Right forelimb (tissue), 1 donor: ENCODE measurements at regions not wholly inside any gene's neighbourhood (a gene's known extent, or its start where the extent isn't known, plus 50 kb on each side); places are given as distances from the start of the nearest gene placed in this dataset.

Experiments used
- DNase-seq: peaks from one replicate; pipeline ENCODE4 v3.0.0-alpha.2; 2018

GRCh38 chr1:208420696-208421095 is 176.5 kb upstream of the PLXNA2 start:
- no peak for DNase-seq

GRCh38 chr1:208421486-208421885 is 177.3 kb upstream of the PLXNA2 start:
- no peak for DNase-seq

- DNase-seq, result no peak
These were observed 179.3 kb upstream of the PLXNA2 start for GRCh38 chr1:208423526-208423925.

- no peak for DNase-seq
These were observed 180.9 kb upstream of the PLXNA2 start for GRCh38 chr1:208425096-208425495.

GRCh38 chr1:208430220-208430619 is 186.0 kb upstream of the PLXNA2 start:
- DNase-seq, result no peak

GRCh38 chr1:208431721-208432120 is 187.5 kb upstream of the PLXNA2 start:
- no peak for DNase-seq

GRCh38 chr1:208432346-208432745 is 188.2 kb upstream of the PLXNA2 start:
- no peak for DNase-seq

GRCh38 chr1:208433086-208433485 is 188.9 kb upstream of the PLXNA2 start:
- DNase-seq, result no peak

- DNase-seq, result no peak
These were observed 189.8 kb upstream of the PLXNA2 start for GRCh38 chr1:208433971-208434370.

GRCh38 chr1:208437401-208437800 is 193.2 kb upstream of the PLXNA2 start:
- no peak for DNase-seq

GRCh38 chr1:208438112-208438699 is 194.0 kb upstream of the PLXNA2 start:
- no peak for DNase-seq

- no peak for DNase-seq
These were observed 201.6 kb upstream of the PLXNA2 start for GRCh38 chr1:208445758-208446203.

GRCh38 chr1:208446271-208446691 is 202.1 kb upstream of the PLXNA2 start:
- no peak for DNase-seq

GRCh38 chr1:208448425-208448824 is 204.2 kb upstream of the PLXNA2 start:
- no peak for DNase-seq

GRCh38 chr1:208449951-208450350 is 205.8 kb upstream of the PLXNA2 start:
- no peak for DNase-seq

GRCh38 chr1:208450958-208451357 is 206.8 kb upstream of the PLXNA2 start:
- no peak for DNase-seq

GRCh38 chr1:208455821-208456220 is 211.6 kb upstream of the PLXNA2 start:
- no peak for DNase-seq

GRCh38 chr1:208456487-208456886 is 212.3 kb upstream of the PLXNA2 start:
- DNase-seq, result no peak

GRCh38 chr1:208460823-208461222 is 216.6 kb upstream of the PLXNA2 start:
- no peak for DNase-seq

- DNase-seq, result no peak
These were observed 217.5 kb upstream of the PLXNA2 start for GRCh38 chr1:208461680-208462079.

GRCh38 chr1:208462761-208463160 is 218.6 kb upstream of the PLXNA2 start:
- no peak for DNase-seq

GRCh38 chr1:208465266-208465665 is 221.1 kb upstream of the PLXNA2 start:
- no peak for DNase-seq

- no peak for DNase-seq
These were observed 221.8 kb upstream of the PLXNA2 start for GRCh38 chr1:208465786-208466590.

GRCh38 chr1:208467151-208467780 is 223.1 kb upstream of the PLXNA2 start:
- no peak for DNase-seq
